ENCODE measurements at regions not wholly inside any gene's neighbourhood (a gene's known extent, or its start where the extent isn't known, plus 50 kb on each side); places are given as distances from the start of the nearest gene placed in this dataset.

GRCh38 chr16:82567175-82567574 is 59.6 kb upstream of the CDH13 start:
- no peak overlapping the region for H3K27ac Mint-ChIP-seq

GRCh38 chr16:82563401-82563800 is 63.4 kb upstream of the CDH13 start:
- Mint-ChIP-seq H3K9me3 (peaks cover 3 to 8% (median 3%) of the 10 kb centered on the region in 3 donors), H3K27ac (no peak overlapping the region), H3K4me3 (no peak overlapping the region), H3K4me1 (no peaks in the 10 kb centered on the region), H3K36me3 (no peaks in the 10 kb centered on the region), H3K27me3 (peaks cover 1% of the 10 kb centered on the region)

More at GRCh38 chr16:82567175-82567574, 59.6 kb upstream of the CDH13 start:
- Mint-ChIP-seq H3K4me1 (no peaks in the 10 kb centered on the region), H3K27me3 (peaks cover 5% of the 10 kb centered on the region), H3K36me3 (no peaks in the 10 kb centered on the region), H3K9me3 (peaks cover 3 to 15% (median 3%) of the 10 kb centered on the region in 3 donors), H3K4me3 (no peak overlapping the region)

GRCh38 chr16:82562183-82562683 is 64.5 kb upstream of the CDH13 start:
- H3K36me3 Mint-ChIP-seq, result no peaks in the 10 kb centered on the region
- H3K4me3 Mint-ChIP-seq, result no peak overlapping the region
- H3K9me3 Mint-ChIP-seq, result peaks cover 3 to 12% (median 3%) of the 10 kb centered on the region in 3 donors
- H3K27me3 Mint-ChIP-seq, result no peaks in the 10 kb centered on the region
- no peaks in the 10 kb centered on the region for H3K4me1 Mint-ChIP-seq
- no peak overlapping the region for H3K27ac Mint-ChIP-seq

- H3K4me1 Mint-ChIP-seq, result no peaks in the 10 kb centered on the region
- no peaks in the 10 kb centered on the region for H3K36me3 Mint-ChIP-seq
- H3K27me3 Mint-ChIP-seq, result no peaks in the 10 kb centered on the region
Measured at GRCh38 chr16:82560805-82561325, 65.9 kb upstream of the CDH13 start.

GRCh38 chr16:82544378-82545160 is 82.2 kb upstream of the CDH13 start:
- Mint-ChIP-seq H3K27ac (no peak overlapping the region), H3K27me3 (peaks cover 6% of the 10 kb centered on the region), H3K9me3 (peaks cover 0 to 2% (median 1%) of the 10 kb centered on the region in 3 donors), H3K36me3 (no peaks in the 10 kb centered on the region), H3K4me1 (no peaks in the 10 kb centered on the region), H3K4me3 (no peak overlapping the region)

More at GRCh38 chr16:82560805-82561325, 65.9 kb upstream of the CDH13 start:
- Mint-ChIP-seq H3K9me3 (peaks cover 3 to 18% (median 3%) of the 10 kb centered on the region in 3 donors), H3K27ac (no peak overlapping the region), H3K4me3 (no peak overlapping the region)

- H3K9me3 Mint-ChIP-seq, result peaks cover 0 to 8% (median 1%) of the 10 kb centered on the region in 3 donors
- H3K36me3 Mint-ChIP-seq, result no peaks in the 10 kb centered on the region
- no peaks in the 10 kb centered on the region for H3K4me1 Mint-ChIP-seq
- H3K27ac Mint-ChIP-seq, result no peak overlapping the region
- no peak overlapping the region for H3K4me3 Mint-ChIP-seq
- H3K27me3 Mint-ChIP-seq, result peaks cover 6% of the 10 kb centered on the region
Measured at GRCh38 chr16:82542714-82543113, 84.1 kb upstream of the CDH13 start.

GRCh38 chr16:82541103-82541502 is 85.7 kb upstream of the CDH13 start:
- Mint-ChIP-seq H3K4me1 (no peaks in the 10 kb centered on the region), H3K9me3 (peaks cover 0 to 8% (median 1%) of the 10 kb centered on the region in 3 donors), H3K36me3 (no peaks in the 10 kb centered on the region), H3K27me3 (peaks cover 4% of the 10 kb centered on the region), H3K4me3 (no peak overlapping the region), H3K27ac (no peak overlapping the region)

GRCh38 chr16:82535764-82536163 is 91.0 kb upstream of the CDH13 start:
- H3K36me3 Mint-ChIP-seq, result no peaks in the 10 kb centered on the region
- H3K27ac Mint-ChIP-seq, result no peak overlapping the region
- peaks cover 4% of the 10 kb centered on the region for H3K27me3 Mint-ChIP-seq
- H3K9me3 Mint-ChIP-seq, result peaks cover 0 to 8% (median 0%) of the 10 kb centered on the region in 3 donors
- no peak overlapping the region for H3K4me3 Mint-ChIP-seq
- no peaks in the 10 kb centered on the region for H3K4me1 Mint-ChIP-seq

GRCh38 chr16:82535262-82535661 is 91.5 kb upstream of the CDH13 start:
- H3K36me3 Mint-ChIP-seq, result no peaks in the 10 kb centered on the region
- no peak overlapping the region for H3K4me3 Mint-ChIP-seq
- H3K4me1 Mint-ChIP-seq, result no peaks in the 10 kb centered on the region
- H3K27me3 Mint-ChIP-seq, result peaks cover 2% of the 10 kb centered on the region
- peaks cover 0 to 8% (median 0%) of the 10 kb centered on the region in 3 donors for H3K9me3 Mint-ChIP-seq
- H3K27ac Mint-ChIP-seq, result no peak overlapping the region

- H3K36me3 Mint-ChIP-seq, result no peaks in the 10 kb centered on the region
- H3K4me3 Mint-ChIP-seq, result no peak overlapping the region
- H3K4me1 Mint-ChIP-seq, result no peaks in the 10 kb centered on the region
- peaks cover 2% of the 10 kb centered on the region for H3K27me3 Mint-ChIP-seq
- peaks cover 0 to 6% (median 3%) of the 10 kb centered on the region in 3 donors for H3K9me3 Mint-ChIP-seq
- no peak overlapping the region for H3K27ac Mint-ChIP-seq
Measured at GRCh38 chr16:82533189-82533588, 93.6 kb upstream of the CDH13 start.

GRCh38 chr16:82530883-82531282 is 95.9 kb upstream of the CDH13 start:
- H3K27me3 Mint-ChIP-seq, result peaks cover 2% of the 10 kb centered on the region
- no peak overlapping the region for H3K27ac Mint-ChIP-seq
- no peaks in the 10 kb centered on the region for H3K4me1 Mint-ChIP-seq
- no peaks in the 10 kb centered on the region for H3K36me3 Mint-ChIP-seq
- H3K9me3 Mint-ChIP-seq, result peaks cover 0 to 5% (median 4%) of the 10 kb centered on the region in 3 donors
- no peak overlapping the region for H3K4me3 Mint-ChIP-seq

GRCh38 chr16:82527101-82527500 is 99.7 kb upstream of the CDH13 start:
- H3K27ac Mint-ChIP-seq, result no peak overlapping the region
- H3K4me3 Mint-ChIP-seq, result no peak overlapping the region
- peaks cover 3% of the 10 kb centered on the region for H3K27me3 Mint-ChIP-seq
- H3K4me1 Mint-ChIP-seq, result no peaks in the 10 kb centered on the region
- no peaks in the 10 kb centered on the region for H3K36me3 Mint-ChIP-seq
- peaks cover 2 to 9% (median 7%) of the 10 kb centered on the region in 3 donors for H3K9me3 Mint-ChIP-seq

GRCh38 chr16:82524976-82525375 is 101.8 kb upstream of the CDH13 start:
- no peaks in the 10 kb centered on the region for H3K36me3 Mint-ChIP-seq
- H3K27me3 Mint-ChIP-seq, result peaks cover 2% of the 10 kb centered on the region
- no peak overlapping the region for H3K4me3 Mint-ChIP-seq
- H3K27ac Mint-ChIP-seq, result no peak overlapping the region
- no peaks in the 10 kb centered on the region for H3K4me1 Mint-ChIP-seq
- peaks cover 2 to 9% (median 7%) of the 10 kb centered on the region in 3 donors for H3K9me3 Mint-ChIP-seq

- no peak overlapping the region for H3K4me3 Mint-ChIP-seq
- H3K4me1 Mint-ChIP-seq, result no peaks in the 10 kb centered on the region
- no peak overlapping the region for H3K27ac Mint-ChIP-seq
- peaks cover 2% of the 10 kb centered on the region for H3K27me3 Mint-ChIP-seq
- H3K9me3 Mint-ChIP-seq, result peaks cover 2 to 7% (median 3%) of the 10 kb centered on the region in 3 donors
- no peaks in the 10 kb centered on the region for H3K36me3 Mint-ChIP-seq
Measured at GRCh38 chr16:82523815-82524214, 103.0 kb upstream of the CDH13 start.

- Mint-ChIP-seq H3K27me3 (peaks cover 2% of the 10 kb centered on the region), H3K36me3 (no peaks in the 10 kb centered on the region), H3K9me3 (peaks cover 3 to 4% (median 4%) of the 10 kb centered on the region in 3 donors), H3K27ac (no peak overlapping the region), H3K4me3 (no peak overlapping the region), H3K4me1 (no peaks in the 10 kb centered on the region)
Measured at GRCh38 chr16:82522026-82522425, 104.7 kb upstream of the CDH13 start.
